ENCODE measurements at regions not wholly inside any gene's neighbourhood (a gene's known extent, or its start where the extent isn't known, plus 50 kb on each side); places are given as distances from the start of the nearest gene placed in this dataset.

- H3K4me3 ChIP-seq (ENCODE audit: low read depth, low read length, poor library complexity, severe bottlenecking): no peak overlapping the region
- no peaks in the 10 kb centered on the region for H3K9me3 ChIP-seq (ENCODE audit: low read length)
- no peak overlapping the region for H3K9ac ChIP-seq (ENCODE audit: low read length)
- no peaks in the 10 kb centered on the region for H3K4me1 ChIP-seq (ENCODE audit: insufficient read depth, low read length, severe bottlenecking)
- H4K20me1 ChIP-seq (ENCODE audit: insufficient read depth, low read length): no peaks in the 10 kb centered on the region
- H3K27me3 ChIP-seq (ENCODE audit: insufficient read depth, low read length): no peaks in the 10 kb centered on the region
- no peak for TF ChIP-seq EZH2 (IDR thresholded peaks at IDR 0.05; ENCODE audit: borderline replicate concordance, low read length)
- TF ChIP-seq, protein P1, sequence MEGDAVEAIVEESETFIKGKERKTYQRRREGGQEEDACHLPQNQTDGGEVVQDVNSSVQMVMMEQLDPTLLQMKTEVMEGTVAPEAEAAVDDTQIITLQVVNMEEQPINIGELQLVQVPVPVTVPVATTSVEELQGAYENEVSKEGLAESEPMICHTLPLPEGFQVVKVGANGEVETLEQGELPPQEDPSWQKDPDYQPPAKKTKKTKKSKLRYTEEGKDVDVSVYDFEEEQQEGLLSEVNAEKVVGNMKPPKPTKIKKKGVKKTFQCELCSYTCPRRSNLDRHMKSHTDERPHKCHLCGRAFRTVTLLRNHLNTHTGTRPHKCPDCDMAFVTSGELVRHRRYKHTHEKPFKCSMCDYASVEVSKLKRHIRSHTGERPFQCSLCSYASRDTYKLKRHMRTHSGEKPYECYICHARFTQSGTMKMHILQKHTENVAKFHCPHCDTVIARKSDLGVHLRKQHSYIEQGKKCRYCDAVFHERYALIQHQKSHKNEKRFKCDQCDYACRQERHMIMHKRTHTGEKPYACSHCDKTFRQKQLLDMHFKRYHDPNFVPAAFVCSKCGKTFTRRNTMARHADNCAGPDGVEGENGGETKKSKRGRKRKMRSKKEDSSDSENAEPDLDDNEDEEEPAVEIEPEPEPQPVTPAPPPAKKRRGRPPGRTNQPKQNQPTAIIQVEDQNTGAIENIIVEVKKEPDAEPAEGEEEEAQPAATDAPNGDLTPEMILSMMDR (IDR thresholded peaks at IDR 0.05; ENCODE audit: low read length): no peak
- H3K36me3 ChIP-seq (ENCODE audit: insufficient read depth, low read length): no peaks in the 10 kb centered on the region
- no peaks in the 10 kb centered on the region for H3K79me2 ChIP-seq (ENCODE audit: insufficient read depth, low read length)
- no peaks in the 10 kb centered on the region for H3F3A ChIP-seq (ENCODE audit: insufficient read depth, low read length)
- no peak overlapping the region for H3K27ac ChIP-seq (ENCODE audit: low read depth, low read length, poor library complexity, severe bottlenecking)
- no peak overlapping the region for H2AFZ ChIP-seq (ENCODE audit: low read length)
- H3K9me2 ChIP-seq (ENCODE audit: low read depth, low read length): no peaks in the 10 kb centered on the region
- no peak overlapping the region for H3K4me2 ChIP-seq (ENCODE audit: low read length)
Measured at GRCh38 chr9:69986970-69987369, 56.7 kb upstream of the MAMDC2 start.

- Histone ChIP-seq H3K79me2 (ENCODE audit: insufficient read depth, low read length) (no peaks in the 10 kb centered on the region), H3K27ac (ENCODE audit: low read depth, low read length, poor library complexity, severe bottlenecking) (no peak overlapping the region), H3K9me3 (ENCODE audit: low read length) (no peaks in the 10 kb centered on the region), H3K9me2 (ENCODE audit: low read depth, low read length) (no peaks in the 10 kb centered on the region), H2AFZ (ENCODE audit: low read length) (no peak overlapping the region), H3K4me1 (ENCODE audit: insufficient read depth, low read length, severe bottlenecking) (no peaks in the 10 kb centered on the region), H3K9ac (ENCODE audit: low read length) (no peak overlapping the region), H3K36me3 (ENCODE audit: insufficient read depth, low read length) (no peaks in the 10 kb centered on the region), H3K4me3 (ENCODE audit: low read depth, low read length, poor library complexity, severe bottlenecking) (no peak overlapping the region), H3F3A (ENCODE audit: insufficient read depth, low read length) (no peaks in the 10 kb centered on the region), H3K27me3 (ENCODE audit: insufficient read depth, low read length) (no peaks in the 10 kb centered on the region), H4K20me1 (ENCODE audit: insufficient read depth, low read length) (no peaks in the 10 kb centered on the region), H3K4me2 (ENCODE audit: low read length) (no peak overlapping the region)
- TF ChIP-seq EZH2 (IDR thresholded peaks at IDR 0.05; ENCODE audit: borderline replicate concordance, low read length): no peak
- TF ChIP-seq, protein P1 (IDR thresholded peaks at IDR 0.05; ENCODE audit: low read length): no peak
Measured at GRCh38 chr9:69987457-69987856, 56.2 kb upstream of the MAMDC2 start.

GRCh38 chr9:69993110-69993509 lies 50.5 kb upstream of the MAMDC2 start:
- H3F3A ChIP-seq (ENCODE audit: insufficient read depth, low read length): no peaks in the 10 kb centered on the region
- H3K9ac ChIP-seq (ENCODE audit: low read length): no peak overlapping the region
- H4K20me1 ChIP-seq (ENCODE audit: insufficient read depth, low read length): no peaks in the 10 kb centered on the region
- no peaks in the 10 kb centered on the region for H3K27me3 ChIP-seq (ENCODE audit: insufficient read depth, low read length)
- no peak overlapping the region for H2AFZ ChIP-seq (ENCODE audit: low read length)
- H3K27ac ChIP-seq (ENCODE audit: low read depth, low read length, poor library complexity, severe bottlenecking): no peak overlapping the region
- TF ChIP-seq, protein P1 (IDR thresholded peaks at IDR 0.05; ENCODE audit: low read length): no peak
- no peak for TF ChIP-seq EZH2 (IDR thresholded peaks at IDR 0.05; ENCODE audit: borderline replicate concordance, low read length)
- no peaks in the 10 kb centered on the region for H3K4me1 ChIP-seq (ENCODE audit: insufficient read depth, low read length, severe bottlenecking)
- H3K9me3 ChIP-seq (ENCODE audit: low read length): no peaks in the 10 kb centered on the region
- no peaks in the 10 kb centered on the region for H3K9me2 ChIP-seq (ENCODE audit: low read depth, low read length)
- H3K36me3 ChIP-seq (ENCODE audit: insufficient read depth, low read length): no peaks in the 10 kb centered on the region
- no peaks in the 10 kb centered on the region for H3K79me2 ChIP-seq (ENCODE audit: insufficient read depth, low read length)
- no peak overlapping the region for H3K4me3 ChIP-seq (ENCODE audit: low read depth, low read length, poor library complexity, severe bottlenecking)
- no peak overlapping the region for H3K4me2 ChIP-seq (ENCODE audit: low read length)
